ENCODE measurements at regions not wholly inside any gene's neighbourhood (a gene's known extent, or its start where the extent isn't known, plus 50 kb on each side); places are given as distances from the start of the nearest gene placed in this dataset.

GRCh38 chr9:4413856-4414255, 76.4 kb upstream of the SLC1A1 start:
- TF ChIP-seq CTCF (IDR thresholded peaks at IDR 0.05; ENCODE audit: insufficient read depth, low read length) = no peak
- DNase-seq (ENCODE audit: low read depth) = peak; percentile 59
- H3K4me3 ChIP-seq (ENCODE audit: low read depth, low read length) = no peak overlapping the region

GRCh38 chr9:4404156-4404555, 86.1 kb upstream of the SLC1A1 start:
- no peak for TF ChIP-seq CTCF (IDR thresholded peaks at IDR 0.05; ENCODE audit: insufficient read depth, low read length)
- no peak for DNase-seq (ENCODE audit: low read depth)
- H3K4me3 ChIP-seq (ENCODE audit: low read depth, low read length) = no peak overlapping the region

- no peak for TF ChIP-seq CTCF (IDR thresholded peaks at IDR 0.05; ENCODE audit: insufficient read depth, low read length)
- H3K4me3 ChIP-seq (ENCODE audit: low read depth, low read length) = no peak overlapping the region
- no peak for DNase-seq (ENCODE audit: low read depth)
These were observed 87.8 kb upstream of the SLC1A1 start for GRCh38 chr9:4402501-4402900.

- no peak overlapping the region for H3K4me3 ChIP-seq (ENCODE audit: low read depth, low read length)
- no peak for DNase-seq (ENCODE audit: low read depth)
- no peak for TF ChIP-seq CTCF (IDR thresholded peaks at IDR 0.05; ENCODE audit: insufficient read depth, low read length)
These were observed 89.5 kb upstream of the SLC1A1 start for GRCh38 chr9:4400731-4401130.

GRCh38 chr9:4397917-4398316, 92.4 kb upstream of the SLC1A1 start:
- TF ChIP-seq CTCF (IDR thresholded peaks at IDR 0.05; ENCODE audit: insufficient read depth, low read length) = no peak
- no peak overlapping the region for H3K4me3 ChIP-seq (ENCODE audit: low read depth, low read length)
- DNase-seq (ENCODE audit: low read depth) = peak; percentile 63

- DNase-seq (ENCODE audit: low read depth) = no peak
- no peak for TF ChIP-seq CTCF (IDR thresholded peaks at IDR 0.05; ENCODE audit: insufficient read depth, low read length)
- H3K4me3 ChIP-seq (ENCODE audit: low read depth, low read length) = no peak overlapping the region
These were observed 94.1 kb upstream of the GLIS3 start for GRCh38 chr9:4393806-4394523.

- DNase-seq (ENCODE audit: low read depth) = no peak
- TF ChIP-seq CTCF (IDR thresholded peaks at IDR 0.05; ENCODE audit: insufficient read depth, low read length) = no peak
These were observed 89.9 kb upstream of the GLIS3 start for GRCh38 chr9:4389755-4390154.

More at GRCh38 chr9:4389755-4390154, 89.9 kb upstream of the GLIS3 start:
- H3K4me3 ChIP-seq (ENCODE audit: low read depth, low read length) = no peak overlapping the region
